GM21619 (cell line): ENCODE measurements at regions not wholly inside any gene's neighbourhood (a gene's known extent, or its start where the extent isn't known, plus 50 kb on each side); places are given as distances from the start of the nearest gene placed in this dataset.
A peak's percentile ranks its signal among the peaks of the same experiment; 100 is the strongest.

Experiments
- ATAC-seq: cut with Tn5 transposase; IDR thresholded peaks from one replicate; pipeline ENCODE4 v1.9.1; 2021; ENCODE audit not compliant: unreplicated experiment

GRCh38 chr4:176441594-176441993 lies 121.8 kb downstream of the SPCS3 start:
- ATAC-seq: no peak

- no peak for ATAC-seq
Measured at GRCh38 chr4:176443117-176443516, 123.4 kb downstream of the SPCS3 start.

- no peak for ATAC-seq
Measured at GRCh38 chr4:176443646-176444409, 124.1 kb downstream of the SPCS3 start.

- no peak for ATAC-seq
Measured at GRCh38 chr4:176444741-176445140, 125.0 kb downstream of the SPCS3 start.

- no peak for ATAC-seq
Measured at GRCh38 chr4:176448761-176449160, 129.0 kb downstream of the SPCS3 start.

GRCh38 chr4:176451443-176451842 lies 131.7 kb downstream of the SPCS3 start:
- no peak for ATAC-seq

GRCh38 chr4:176453079-176453478 lies 133.3 kb downstream of the SPCS3 start:
- ATAC-seq: no peak

GRCh38 chr4:176453658-176454057 lies 133.9 kb downstream of the SPCS3 start:
- no peak for ATAC-seq

GRCh38 chr4:176464748-176465147 lies 145.0 kb downstream of the SPCS3 start:
- ATAC-seq: peak; percentile 98

- no peak for ATAC-seq
Measured at GRCh38 chr4:176467001-176467400, 147.2 kb downstream of the SPCS3 start.

GRCh38 chr4:176469546-176469945 lies 149.8 kb downstream of the SPCS3 start:
- no peak for ATAC-seq

GRCh38 chr4:176470671-176471070 lies 150.9 kb downstream of the SPCS3 start:
- ATAC-seq: no peak

- no peak for ATAC-seq
Measured at GRCh38 chr4:176475067-176475466, 155.3 kb downstream of the SPCS3 start.

GRCh38 chr4:176478076-176478475 lies 158.3 kb downstream of the SPCS3 start:
- no peak for ATAC-seq

GRCh38 chr4:176479767-176480166 lies 160.0 kb downstream of the SPCS3 start:
- no peak for ATAC-seq

- ATAC-seq: no peak
Measured at GRCh38 chr4:176482972-176483371, 163.2 kb downstream of the SPCS3 start.

GRCh38 chr4:176484301-176484984 lies 164.7 kb downstream of the SPCS3 start:
- ATAC-seq: no peak

- no peak for ATAC-seq
Measured at GRCh38 chr4:176489001-176489400, 169.2 kb downstream of the SPCS3 start.

- ATAC-seq: peak; percentile 100
Measured at GRCh38 chr4:176492646-176493302, 173.0 kb downstream of the SPCS3 start.

GRCh38 chr4:176498617-176499256 lies 179.0 kb downstream of the SPCS3 start:
- no peak for ATAC-seq

- no peak for ATAC-seq
Measured at GRCh38 chr4:176499518-176499917, 179.8 kb downstream of the SPCS3 start.
